Stimulated activated CD4-positive, alpha-beta T cell treated with anti-CD3 and anti-CD28 coated beads, Interleukin-15, amount 100 ng/mL, for 24 hours (primary cell): ENCODE measurements at regions not wholly inside any gene's neighbourhood (a gene's known extent, or its start where the extent isn't known, plus 50 kb on each side); places are given as distances from the start of the nearest gene placed in this dataset.

ENCODE experiments used
- DNase-seq: peaks from one replicate; pipeline ENCODE4 v3.0.0-alpha.2; 2020

GRCh38 chr3:107428051-107428858 lies 51.0 kb downstream of the CCDC54 start:
- no peak for DNase-seq

- DNase-seq: peak; percentile 76
Observed at GRCh38 chr3:107429320-107430181, 52.3 kb downstream of the CCDC54 start.

GRCh38 chr3:107430214-107430995 lies 53.2 kb downstream of the CCDC54 start:
- DNase-seq: peak; percentile 11

GRCh38 chr3:107430996-107431245 lies 53.7 kb downstream of the CCDC54 start:
- DNase-seq: peak; percentile 59

- peak; percentile 71 for DNase-seq
Observed at GRCh38 chr3:107431246-107432012, 54.2 kb downstream of the CCDC54 start.

GRCh38 chr3:107432013-107432515 lies 54.8 kb downstream of the CCDC54 start:
- peak; percentile 11 for DNase-seq

GRCh38 chr3:107432646-107433045 lies 55.4 kb downstream of the CCDC54 start:
- no peak for DNase-seq

GRCh38 chr3:107436029-107436428 lies 58.8 kb downstream of the CCDC54 start:
- DNase-seq: no peak

GRCh38 chr3:107438671-107439070 lies 61.4 kb downstream of the CCDC54 start:
- no peak for DNase-seq

GRCh38 chr3:107441617-107442016 lies 64.4 kb downstream of the CCDC54 start:
- no peak for DNase-seq

- DNase-seq: no peak
Observed at GRCh38 chr3:107443461-107443860, 66.2 kb downstream of the CCDC54 start.

GRCh38 chr3:107446706-107447105 lies 69.5 kb downstream of the CCDC54 start:
- DNase-seq: no peak

- no peak for DNase-seq
Observed at GRCh38 chr3:107450254-107450893, 72.4 kb upstream of the BBX start.

- DNase-seq: no peak
Observed at GRCh38 chr3:107452436-107452835, 70.3 kb upstream of the BBX start.

- no peak for DNase-seq
Observed at GRCh38 chr3:107453504-107453903, 69.3 kb upstream of the BBX start.

GRCh38 chr3:107455621-107456020 lies 67.1 kb upstream of the BBX start:
- DNase-seq: no peak

GRCh38 chr3:107456501-107456900 lies 66.3 kb upstream of the BBX start:
- DNase-seq: no peak

GRCh38 chr3:107458871-107459270 lies 63.9 kb upstream of the BBX start:
- DNase-seq: no peak

GRCh38 chr3:107461721-107462120 lies 61.0 kb upstream of the BBX start:
- DNase-seq: no peak

- DNase-seq: no peak
Observed at GRCh38 chr3:107464037-107464436, 58.7 kb upstream of the BBX start.

GRCh38 chr3:107465064-107465631 lies 57.6 kb upstream of the BBX start:
- no peak for DNase-seq

GRCh38 chr3:107468782-107469181 lies 54.0 kb upstream of the BBX start:
- DNase-seq: no peak
